CD8-positive, alpha-beta memory T cell (primary cell): ENCODE measurements at regions not wholly inside any gene's neighbourhood (a gene's known extent, or its start where the extent isn't known, plus 50 kb on each side); places are given as distances from the start of the nearest gene placed in this dataset.
A peak's percentile ranks its signal among the peaks of the same experiment; 100 is the strongest.

Experiments
- CTCF ChIA-PET: fragments of 350-600 bp; sonication (Branson Sonifier 250); formaldehyde crosslinking; loops from one replicate; lab custom pipeline; 2021; ENCODE audit warnings: antibody characterized with exemption; lab: Charles Lee
- POLR2A ChIA-PET: fragments of 350-600 bp; sonication (Branson Sonifier 250); formaldehyde crosslinking; loops from one replicate; lab custom pipeline; 2021; ENCODE audit warnings: antibody characterized with exemption; lab: Charles Lee
- DNase-seq, 5 donors: peaks; one replicate each; pipeline versions ENCODE4 v3.0.0 to v3.0.0-alpha.2; 2020 to 2022; ENCODE audit warnings: mixed read lengths in 1 of 5
- H3K27ac ChIP-seq: one replicate; pipeline ENCODE4 v1.7.0; 2013; ENCODE audit warnings: low read depth, mild to moderate bottlenecking, low read length, moderate library complexity
- H3K27me3 ChIP-seq: 2 replicates; pipeline ENCODE4 v1.7.0; 2013; ENCODE audit warnings: low read length, mild to moderate bottlenecking; ENCODE audit not compliant: insufficient read depth, poor library complexity, severe bottlenecking
- H3K36me3 ChIP-seq: 2 replicates; pipeline ENCODE4 v1.7.0; 2013; ENCODE audit warnings: mild to moderate bottlenecking, low read length, moderate library complexity; ENCODE audit not compliant: insufficient read depth
- H3K4me1 ChIP-seq: 2 replicates; pipeline ENCODE4 v1.7.0; 2013; ENCODE audit warnings: mild to moderate bottlenecking, low read length, moderate library complexity; ENCODE audit not compliant: insufficient read depth
- H3K4me3 ChIP-seq: 2 replicates; pipeline ENCODE4 v1.7.0; 2013; ENCODE audit warnings: mild to moderate bottlenecking, low read length
- H3K9me3 ChIP-seq: 2 replicates; pipeline ENCODE4 v1.7.0; 2013; ENCODE audit warnings: mild to moderate bottlenecking, low read length
- H3K27ac Mint-ChIP-seq, 8 donors: one replicate each; pipeline ENCODE4 v1.8.0; 2020 to 2021; ENCODE audit warnings: mixed read lengths in 8 of 8, mild to moderate bottlenecking in 6 of 8, inconsistent platforms in 3 of 8, moderate library complexity in 3 of 8
- H3K27me3 Mint-ChIP-seq, 2 donors: one replicate each; pipeline ENCODE4 v1.8.0; 2020 to 2021; ENCODE audit warnings: mixed read lengths in 2 of 2, mild to moderate bottlenecking in 1 of 2, moderate library complexity in 1 of 2
- H3K36me3 Mint-ChIP-seq, 3 donors: one replicate each; pipeline ENCODE4 v1.8.0; 2020 to 2021; ENCODE audit warnings: mixed read lengths in 3 of 3, inconsistent platforms in 1 of 3, mild to moderate bottlenecking in 1 of 3
- H3K4me1 Mint-ChIP-seq, 3 donors: one replicate each; pipeline ENCODE4 v1.8.0; 2020 to 2021; ENCODE audit warnings: mixed read lengths in 3 of 3, inconsistent platforms in 1 of 3, mild to moderate bottlenecking in 1 of 3
- H3K4me3 Mint-ChIP-seq, 7 donors: one replicate each; pipeline ENCODE4 v1.8.0; 2020 to 2021; ENCODE audit warnings: mixed read lengths in 7 of 7, mild to moderate bottlenecking in 6 of 7, moderate library complexity in 4 of 7, inconsistent platforms in 2 of 7
- H3K9me3 Mint-ChIP-seq, 5 donors: one replicate each; pipeline ENCODE4 v1.8.0; 2020 to 2022; ENCODE audit warnings: mixed read lengths in 5 of 5, mild to moderate bottlenecking in 3 of 5, moderate library complexity in 2 of 5, inconsistent platforms in 1 of 5

DNA sequence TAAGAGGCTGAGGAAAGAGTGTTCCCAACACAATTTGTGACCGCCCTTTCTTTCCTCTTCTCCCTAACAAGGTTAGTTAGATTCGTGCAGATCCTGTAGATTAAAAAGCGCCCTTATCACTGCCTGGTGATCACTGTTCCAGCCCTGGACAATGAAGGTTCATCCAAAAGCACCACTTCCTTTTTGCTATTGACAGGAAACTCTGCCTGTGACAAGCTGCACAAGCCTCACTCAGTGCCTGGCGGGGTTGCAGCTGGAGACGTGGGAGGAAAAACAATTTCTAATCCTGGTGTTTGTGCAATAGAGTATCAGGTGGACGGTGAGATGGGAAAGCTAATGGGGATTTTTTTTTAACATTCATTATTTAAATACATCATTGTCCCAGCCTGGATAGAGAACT lies 105.9 kb upstream of the CAV2 start:
- H3K36me3 ChIP-seq = no peaks in the 10 kb centered on the region
- H3K4me1 Mint-ChIP-seq = no peaks in the 10 kb centered on the region
- no peak for DNase-seq
- no peak overlapping the region for H3K4me3 ChIP-seq
- peaks cover 2 to 6% of the 10 kb centered on the region in 2 donors for H3K27me3 Mint-ChIP-seq
- H3K27me3 ChIP-seq = no peaks in the 10 kb centered on the region
- peaks cover 0 to 2% (median under 1%) of the 10 kb centered on the region in 5 donors for H3K9me3 Mint-ChIP-seq
- no peaks in the 10 kb centered on the region for H3K9me3 ChIP-seq
- no peak overlapping the region for H3K27ac ChIP-seq
- H3K27ac Mint-ChIP-seq = no peak overlapping the region
- ChIA-PET POLR2A (no interaction called here), CTCF (no interaction called here)
- no peaks in the 10 kb centered on the region for H3K4me1 ChIP-seq
- H3K36me3 Mint-ChIP-seq = no peaks in the 10 kb centered on the region
- no peak overlapping the region for H3K4me3 Mint-ChIP-seq

DNA sequence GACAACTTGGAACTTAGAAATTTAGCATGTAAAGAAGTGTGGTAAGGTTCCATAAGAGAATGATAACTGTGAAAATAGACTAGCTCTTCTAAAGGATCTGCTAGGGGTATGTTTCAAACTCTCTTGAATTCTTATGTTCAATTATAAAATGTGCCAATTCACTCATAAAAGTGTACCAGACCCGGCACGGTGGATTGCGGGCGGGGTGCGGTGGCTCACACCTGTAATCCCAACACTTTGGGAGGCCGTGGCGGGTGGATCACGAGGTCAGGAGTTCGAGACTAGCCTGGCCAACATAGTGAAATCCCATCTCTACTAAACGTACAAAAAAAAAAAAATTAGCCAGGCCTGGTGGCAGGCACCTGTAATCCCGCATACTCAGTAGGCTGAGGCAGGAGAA lies 105.4 kb upstream of the CAV2 start:
- DNase-seq = no peak
- Histone ChIP-seq H3K4me3 (no peak overlapping the region), H3K27me3 (no peaks in the 10 kb centered on the region), H3K4me1 (no peaks in the 10 kb centered on the region), H3K9me3 (no peaks in the 10 kb centered on the region), H3K27ac (no peak overlapping the region), H3K36me3 (no peaks in the 10 kb centered on the region)
- H3K4me1 Mint-ChIP-seq = no peaks in the 10 kb centered on the region
- no peak overlapping the region for H3K4me3 Mint-ChIP-seq
- peaks cover 0 to 3% (median 2%) of the 10 kb centered on the region in 5 donors for H3K9me3 Mint-ChIP-seq
- ChIA-PET CTCF (no interaction called here), POLR2A (no interaction called here)
- H3K36me3 Mint-ChIP-seq = no peaks in the 10 kb centered on the region
- peaks cover 0 to 6% of the 10 kb centered on the region in 2 donors for H3K27me3 Mint-ChIP-seq
- H3K27ac Mint-ChIP-seq = no peak overlapping the region

DNA sequence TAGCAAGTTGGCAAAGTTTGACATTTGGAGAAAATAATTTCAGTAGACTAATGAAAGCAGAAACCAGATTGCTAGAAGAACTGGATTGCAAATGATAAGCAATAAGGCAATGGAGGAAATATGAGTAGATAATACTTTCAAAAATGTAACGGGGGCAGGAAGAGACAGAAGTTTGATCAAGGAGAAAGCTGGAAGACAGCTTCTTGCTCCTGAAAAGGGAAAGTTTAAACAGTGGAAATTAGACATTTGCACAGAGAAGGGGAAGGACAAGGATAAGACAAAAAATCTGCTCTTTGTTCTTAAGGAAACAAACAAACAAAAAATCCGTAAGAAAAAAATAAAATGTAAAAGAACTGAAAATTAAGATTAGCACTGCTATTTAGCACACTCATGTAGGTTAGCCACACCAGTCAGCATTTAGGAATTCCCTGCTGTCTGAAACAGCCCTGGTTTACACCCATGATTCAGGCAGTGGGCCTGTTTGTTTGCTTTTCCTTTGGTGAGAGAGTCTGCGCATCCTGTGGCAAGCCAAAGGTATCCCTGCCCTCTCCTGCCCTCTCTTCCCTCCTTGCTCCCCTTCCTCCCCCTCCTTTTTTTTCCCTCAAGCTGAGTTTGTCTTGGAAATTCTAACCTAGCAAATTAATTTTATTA lies 104.3 kb upstream of the CAV2 start:
- no peak overlapping the region for H3K4me3 ChIP-seq
- no peaks in the 10 kb centered on the region for H3K9me3 ChIP-seq
- H3K9me3 Mint-ChIP-seq = peaks cover 0 to 3% (median 2%) of the 10 kb centered on the region in 5 donors
- DNase-seq = no peak
- H3K4me3 Mint-ChIP-seq = no peak overlapping the region
- no peak overlapping the region for H3K27ac ChIP-seq
- POLR2A ChIA-PET = interaction anchor here (0.7 kb wide), 1 partner anchor 48 kb away, joined by 3 read pairs; no protein-coding TSS in a partner anchor
- no peaks in the 10 kb centered on the region for H3K36me3 ChIP-seq
- no peaks in the 10 kb centered on the region for H3K27me3 ChIP-seq
- H3K27me3 Mint-ChIP-seq = peaks cover 0 to 2% of the 10 kb centered on the region in 2 donors
- no peaks in the 10 kb centered on the region for H3K36me3 Mint-ChIP-seq
- H3K4me1 ChIP-seq = no peaks in the 10 kb centered on the region
- no peaks in the 10 kb centered on the region for H3K4me1 Mint-ChIP-seq
- CTCF ChIA-PET = no interaction called here
- no peak overlapping the region for H3K27ac Mint-ChIP-seq

DNA sequence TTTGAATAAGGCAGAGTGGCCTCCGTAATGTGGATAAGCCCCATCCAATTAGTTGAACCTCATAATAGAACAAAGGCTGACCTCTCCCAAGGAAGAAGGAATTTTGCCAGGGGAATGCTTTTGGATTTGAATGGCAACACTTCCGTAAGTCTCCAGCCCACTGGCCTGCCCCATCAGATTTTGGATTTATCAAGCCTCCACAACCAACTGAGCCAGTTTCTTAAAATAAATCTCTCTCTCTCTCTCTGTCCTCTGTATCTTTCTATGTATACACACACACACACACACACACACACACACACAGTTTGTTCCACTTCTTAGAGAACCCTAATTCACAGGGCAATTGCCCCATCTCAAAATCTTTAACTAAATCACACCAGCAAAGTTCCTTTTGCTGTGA lies 100.9 kb upstream of the CAV2 start:
- Mint-ChIP-seq H3K27me3 (peaks cover 1 to 19% of the 10 kb centered on the region in 2 donors), H3K9me3 (peaks cover 0 to 3% (median 2%) of the 10 kb centered on the region in 5 donors), H3K36me3 (no peaks in the 10 kb centered on the region), H3K4me1 (no peaks in the 10 kb centered on the region), H3K4me3 (no peak overlapping the region), H3K27ac (peak overlapping the region in 1 of 8 donors; percentile 1)
- ChIA-PET CTCF (no interaction called here), POLR2A (no interaction called here)
- Histone ChIP-seq H3K36me3 (no peaks in the 10 kb centered on the region), H3K9me3 (no peaks in the 10 kb centered on the region), H3K4me3 (no peak overlapping the region), H3K27ac (no peak overlapping the region), H3K4me1 (no peaks in the 10 kb centered on the region), H3K27me3 (no peaks in the 10 kb centered on the region)
- DNase-seq = no peak

DNA sequence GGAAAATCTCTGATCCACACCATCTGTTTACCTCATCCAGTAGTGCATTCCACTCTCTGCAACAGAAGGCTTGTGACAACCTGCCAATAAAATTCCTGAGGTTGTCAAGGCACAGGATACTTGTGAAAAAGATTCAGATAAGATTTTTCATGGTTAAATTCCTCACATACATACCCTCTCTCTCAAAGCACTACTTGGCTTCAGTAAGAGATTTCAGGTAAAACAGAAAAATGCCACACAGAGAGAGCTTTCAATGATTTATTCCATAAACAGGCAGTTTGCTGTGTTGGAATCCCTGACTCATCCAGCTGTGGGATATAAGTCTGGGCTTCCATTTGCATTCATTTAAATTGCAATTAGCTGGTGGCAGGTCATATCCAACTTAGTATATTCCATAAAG lies 99.7 kb upstream of the CAV2 start:
- no peaks in the 10 kb centered on the region for H3K27me3 ChIP-seq
- H3K9me3 ChIP-seq = no peaks in the 10 kb centered on the region
- H3K4me3 Mint-ChIP-seq = no peak overlapping the region
- H3K4me1 Mint-ChIP-seq = no peaks in the 10 kb centered on the region
- ChIA-PET CTCF (no interaction called here), POLR2A (no interaction called here)
- H3K9me3 Mint-ChIP-seq = peaks cover 0 to 3% (median 2%) of the 10 kb centered on the region in 5 donors
- H3K36me3 Mint-ChIP-seq = no peaks in the 10 kb centered on the region
- H3K4me1 ChIP-seq = no peaks in the 10 kb centered on the region
- DNase-seq = no peak
- no peak overlapping the region for H3K27ac Mint-ChIP-seq
- H3K27me3 Mint-ChIP-seq = peaks cover 1 to 27% of the 10 kb centered on the region in 2 donors
- H3K27ac ChIP-seq = no peak overlapping the region
- no peak overlapping the region for H3K4me3 ChIP-seq
- H3K36me3 ChIP-seq = no peaks in the 10 kb centered on the region

DNA sequence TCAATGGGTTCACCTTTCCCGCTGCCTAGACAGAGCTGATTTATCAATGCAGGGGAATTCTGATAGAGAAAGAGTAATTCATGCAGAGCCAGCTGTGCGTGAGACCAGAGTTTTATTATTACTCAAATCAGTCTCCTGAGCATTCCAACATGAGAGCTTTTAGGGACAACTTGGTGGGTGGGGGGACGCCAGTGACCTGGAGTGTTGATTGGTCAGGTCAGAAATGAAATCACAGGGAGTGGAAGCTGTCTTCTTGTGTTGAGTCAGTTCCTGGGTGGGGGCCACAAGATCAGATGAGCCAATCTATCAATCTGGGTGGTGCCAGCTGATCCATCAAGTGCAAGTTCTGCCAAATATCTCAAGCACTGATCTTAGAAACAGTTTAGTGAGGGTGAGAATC lies 99.0 kb upstream of the CAV2 start:
- Mint-ChIP-seq H3K9me3 (peaks cover 0 to 3% (median 2%) of the 10 kb centered on the region in 5 donors), H3K36me3 (no peaks in the 10 kb centered on the region), H3K27me3 (peaks cover 1 to 32% of the 10 kb centered on the region in 2 donors), H3K4me1 (no peaks in the 10 kb centered on the region), H3K4me3 (no peak overlapping the region), H3K27ac (no peak overlapping the region)
- Histone ChIP-seq H3K4me1 (no peaks in the 10 kb centered on the region), H3K9me3 (no peaks in the 10 kb centered on the region), H3K36me3 (no peaks in the 10 kb centered on the region), H3K4me3 (no peak overlapping the region), H3K27ac (no peak overlapping the region), H3K27me3 (peaks cover 2% of the 10 kb centered on the region)
- ChIA-PET CTCF (no interaction called here), POLR2A (no interaction called here)
- no peak for DNase-seq

DNA sequence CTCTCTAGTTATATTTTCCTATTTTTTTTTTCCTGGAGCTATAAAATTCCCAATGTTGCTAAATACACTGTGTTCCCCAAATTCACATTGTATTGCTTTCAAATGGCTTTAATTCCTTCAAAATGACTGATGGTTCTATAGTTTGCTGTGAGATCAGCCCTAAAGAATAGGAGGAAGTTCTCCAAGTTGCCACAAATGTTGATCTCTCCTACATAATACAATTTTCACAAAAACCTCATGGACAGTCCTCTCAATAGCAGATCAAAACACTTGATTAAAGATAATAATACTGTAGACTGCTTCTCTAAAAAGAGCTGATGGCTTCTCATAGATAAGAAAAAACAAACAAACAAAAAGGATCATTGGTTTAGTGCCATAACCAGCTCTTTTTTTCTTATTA lies 97.8 kb upstream of the CAV2 start:
- Mint-ChIP-seq H3K27me3 (peaks cover 1 to 33% of the 10 kb centered on the region in 2 donors), H3K27ac (no peak overlapping the region), H3K9me3 (peaks cover 0 to 3% (median 2%) of the 10 kb centered on the region in 5 donors), H3K36me3 (no peaks in the 10 kb centered on the region), H3K4me1 (no peaks in the 10 kb centered on the region), H3K4me3 (no peak overlapping the region)
- H3K4me1 ChIP-seq = no peaks in the 10 kb centered on the region
- no peak for DNase-seq
- H3K4me3 ChIP-seq = no peak overlapping the region
- H3K27me3 ChIP-seq = peaks cover 3% of the 10 kb centered on the region
- no peak overlapping the region for H3K27ac ChIP-seq
- CTCF ChIA-PET = no interaction called here
- POLR2A ChIA-PET = no interaction called here
- no peaks in the 10 kb centered on the region for H3K9me3 ChIP-seq
- no peaks in the 10 kb centered on the region for H3K36me3 ChIP-seq

DNA sequence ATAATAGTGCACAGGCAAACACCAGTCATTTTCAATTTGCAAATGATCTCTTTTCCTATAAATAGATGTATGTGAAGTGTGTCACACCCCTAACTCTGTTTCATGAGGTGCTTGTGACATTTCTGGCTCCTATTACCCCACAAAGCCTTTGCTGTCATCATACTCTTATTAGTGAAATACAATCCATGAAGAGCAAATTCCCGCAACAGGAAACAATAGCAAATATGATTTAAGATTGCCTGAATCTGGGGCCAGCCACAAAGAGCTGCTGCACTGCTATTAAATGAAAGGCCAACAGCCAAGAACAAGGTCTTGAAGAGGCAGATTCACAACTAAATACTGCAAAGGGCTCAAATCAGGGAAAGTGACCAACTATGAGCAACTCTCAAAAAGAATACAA lies 96.3 kb upstream of the CAV2 start:
- H3K36me3 Mint-ChIP-seq = no peaks in the 10 kb centered on the region
- no peak for DNase-seq
- Histone ChIP-seq H3K4me1 (no peaks in the 10 kb centered on the region), H3K9me3 (no peaks in the 10 kb centered on the region), H3K27ac (no peak overlapping the region), H3K36me3 (no peaks in the 10 kb centered on the region), H3K27me3 (peaks cover 3% of the 10 kb centered on the region), H3K4me3 (no peak overlapping the region)
- ChIA-PET CTCF (no interaction called here), POLR2A (no interaction called here)
- H3K4me1 Mint-ChIP-seq = no peaks in the 10 kb centered on the region
- H3K27ac Mint-ChIP-seq = peak overlapping the region in 1 of 8 donors; percentile 10
- peak overlapping the region in 1 of 7 donors; percentile 15 for H3K4me3 Mint-ChIP-seq
- peaks cover 0 to 3% (median 2%) of the 10 kb centered on the region in 5 donors for H3K9me3 Mint-ChIP-seq
- peaks cover 0 to 36% of the 10 kb centered on the region in 2 donors for H3K27me3 Mint-ChIP-seq
